DMS153 (cell line): ENCODE measurements at regions not wholly inside any gene's neighbourhood (a gene's known extent, or its start where the extent isn't known, plus 50 kb on each side); places are given as distances from the start of the nearest gene placed in this dataset.
A peak's percentile ranks its signal among the peaks of the same experiment; 100 is the strongest.

ENCODE experiments used
- DNase-seq: peaks from one replicate; lab custom pipeline; 2025; lab: John Stamatoyannopoulos, UW

DNA sequence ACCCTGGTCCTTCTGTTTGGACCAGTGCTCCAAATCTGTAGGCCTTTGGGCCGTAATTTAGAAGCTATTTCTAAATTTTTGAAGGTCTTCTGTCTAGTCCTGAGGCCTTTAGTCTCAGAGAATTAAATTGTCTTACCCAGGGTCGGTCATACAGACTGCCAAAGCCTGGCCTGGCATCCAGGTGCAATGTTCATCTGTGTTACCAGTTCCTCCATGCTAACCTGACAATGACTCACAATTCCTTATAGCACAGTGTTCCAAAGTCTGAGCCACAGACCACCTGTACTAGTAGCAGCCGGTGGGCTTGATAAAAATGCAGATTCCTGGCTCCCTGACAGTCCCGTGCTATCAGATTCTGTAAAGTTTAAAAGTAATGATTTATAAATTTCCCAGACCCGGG lies 77.7 kb upstream of the MAP4K3 start:
- DNase-seq, result no peak

DNA sequence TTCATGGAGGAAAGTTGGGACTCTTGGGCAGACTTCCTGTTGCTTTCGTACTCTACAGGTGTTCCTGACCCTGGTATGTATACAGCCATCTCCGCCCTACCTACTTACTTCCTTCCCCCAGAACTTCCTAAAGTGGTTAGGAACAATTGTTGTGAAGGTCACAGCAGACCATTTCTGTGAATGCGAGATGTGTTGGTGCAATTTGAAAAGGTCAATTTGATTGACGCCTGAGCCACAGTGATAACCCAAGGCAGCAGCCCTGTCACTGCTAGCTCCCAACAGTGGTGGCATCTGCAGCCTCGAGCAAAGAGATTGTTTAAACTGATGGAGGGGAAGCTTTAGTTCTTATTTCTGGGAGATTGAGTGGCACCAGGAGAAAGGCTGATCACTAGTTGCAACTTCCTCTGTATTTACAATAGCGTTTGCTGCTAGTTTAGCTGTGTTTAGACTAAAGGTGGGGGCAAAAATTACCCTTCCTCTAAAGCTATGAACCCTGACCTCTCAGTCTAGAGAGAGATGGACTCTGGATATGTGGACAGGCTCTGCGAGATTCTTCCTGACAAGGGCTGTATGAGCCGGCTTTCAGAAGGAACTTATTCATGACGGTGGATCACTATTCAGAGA lies 78.3 kb upstream of the MAP4K3 start:
- no peak for DNase-seq

DNA sequence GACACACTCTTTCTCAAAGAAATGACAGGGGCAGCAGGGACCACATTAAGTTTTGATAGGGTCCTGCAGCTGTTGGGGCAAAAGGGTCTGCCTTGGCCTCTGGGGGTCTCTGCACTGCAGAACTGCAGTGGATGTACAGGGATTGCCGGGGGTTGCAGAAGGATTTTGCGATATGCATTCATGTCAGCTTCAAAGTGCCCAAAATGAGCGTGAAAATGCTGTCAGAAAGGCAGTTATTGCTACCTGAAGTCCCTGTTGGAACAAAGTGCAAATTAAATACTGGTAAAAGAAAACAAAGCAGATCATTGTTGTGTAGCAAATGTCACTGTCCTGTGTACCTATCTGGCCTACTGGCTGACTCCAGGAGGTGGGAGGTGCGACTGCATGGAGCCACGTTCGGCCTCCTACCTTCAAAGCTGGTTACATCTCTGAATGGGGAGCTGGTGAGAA lies 78.8 kb upstream of the MAP4K3 start:
- no peak for DNase-seq

DNA sequence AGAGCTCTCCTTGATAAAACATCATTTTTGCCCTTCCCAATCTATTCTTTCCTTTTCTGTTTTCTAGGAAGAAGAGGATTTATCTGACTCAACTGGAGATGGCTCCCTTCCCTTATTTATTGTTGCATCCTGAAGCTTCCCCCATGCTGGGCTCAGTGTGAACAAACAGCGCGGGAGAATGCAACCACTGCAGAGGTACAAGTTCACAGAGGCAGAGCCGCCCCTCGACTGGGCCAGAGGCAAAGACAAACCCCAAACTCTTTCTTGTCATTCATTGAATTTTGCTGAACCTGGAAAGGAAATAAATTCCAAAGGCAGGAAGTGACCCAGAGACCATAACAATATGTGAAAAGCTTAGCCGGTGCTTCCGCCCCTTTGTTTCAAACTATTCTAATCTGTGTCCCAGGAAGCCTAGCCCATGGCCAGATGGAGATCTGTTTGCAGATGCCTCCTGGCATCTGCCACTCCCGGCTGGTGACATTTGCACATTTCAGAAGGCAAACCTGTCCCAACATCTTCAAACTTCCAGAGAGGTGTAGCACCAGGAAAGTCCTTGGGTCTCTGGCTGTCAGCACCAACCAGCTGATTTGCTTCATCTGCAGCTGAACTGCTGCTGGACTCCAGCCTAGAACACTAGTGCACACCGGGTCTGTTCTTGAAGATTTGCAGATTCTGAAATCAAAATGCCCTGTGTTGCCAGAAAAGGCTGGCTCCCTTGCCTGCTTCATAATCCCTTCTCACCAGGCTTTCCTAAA lies 79.4 kb upstream of the MAP4K3 start:
- peak; percentile 17 for DNase-seq

DNA sequence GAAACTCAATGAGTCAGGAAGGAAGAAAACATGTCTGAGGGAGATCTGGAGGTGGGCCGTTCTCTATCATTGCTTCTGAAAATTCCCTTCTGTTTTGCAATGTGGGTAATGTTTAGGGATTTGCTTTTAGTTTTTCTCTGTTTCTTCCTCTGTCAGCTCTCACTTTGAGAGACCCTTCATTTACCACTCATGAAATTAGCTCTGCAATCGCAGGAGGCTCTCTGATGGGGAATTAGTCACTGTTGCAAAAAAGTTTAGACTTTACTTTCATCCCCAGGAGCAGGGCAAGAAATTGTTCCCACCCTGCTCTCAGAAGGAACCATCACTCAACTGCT lies 80.0 kb upstream of the MAP4K3 start:
- DNase-seq, result no peak

DNA sequence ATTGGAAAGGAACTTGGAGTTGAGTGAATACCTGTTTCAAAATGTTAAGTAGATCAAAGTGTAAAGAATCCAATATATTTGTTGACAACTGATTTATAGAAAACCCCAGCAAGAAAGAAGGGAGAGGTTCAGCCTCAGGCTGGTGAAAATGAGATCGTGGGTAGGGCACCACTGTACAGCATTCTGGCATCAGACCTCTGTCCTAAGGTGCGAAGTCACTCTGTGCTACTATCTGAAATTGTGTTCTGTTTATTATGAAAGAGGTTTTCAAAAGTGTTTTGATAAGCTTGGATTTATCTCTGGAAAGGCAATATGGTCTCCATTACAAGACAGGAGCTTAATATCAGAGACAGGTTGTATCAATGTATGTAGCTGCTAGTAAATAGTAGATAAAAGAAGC lies 80.5 kb upstream of the MAP4K3 start:
- no peak for DNase-seq

DNA sequence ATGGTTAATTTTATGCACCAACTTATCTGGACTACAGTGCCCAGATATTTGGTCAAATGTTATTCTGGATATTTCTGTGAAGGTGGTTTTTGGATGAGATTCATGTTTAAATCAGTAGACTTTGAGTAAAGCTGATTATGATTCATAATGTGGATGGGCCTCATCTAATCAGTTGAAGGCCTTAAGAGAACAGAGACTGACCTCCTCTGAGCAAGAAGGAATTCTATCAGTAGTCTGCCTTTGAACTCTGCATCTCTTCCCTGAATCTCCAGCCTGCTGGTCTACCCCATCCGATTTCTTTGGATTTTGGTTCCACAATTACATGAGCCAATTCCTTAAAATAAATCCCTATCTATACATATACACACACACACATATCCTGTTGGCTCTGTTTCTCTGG lies 82.8 kb upstream of the MAP4K3 start:
- no peak for DNase-seq

DNA sequence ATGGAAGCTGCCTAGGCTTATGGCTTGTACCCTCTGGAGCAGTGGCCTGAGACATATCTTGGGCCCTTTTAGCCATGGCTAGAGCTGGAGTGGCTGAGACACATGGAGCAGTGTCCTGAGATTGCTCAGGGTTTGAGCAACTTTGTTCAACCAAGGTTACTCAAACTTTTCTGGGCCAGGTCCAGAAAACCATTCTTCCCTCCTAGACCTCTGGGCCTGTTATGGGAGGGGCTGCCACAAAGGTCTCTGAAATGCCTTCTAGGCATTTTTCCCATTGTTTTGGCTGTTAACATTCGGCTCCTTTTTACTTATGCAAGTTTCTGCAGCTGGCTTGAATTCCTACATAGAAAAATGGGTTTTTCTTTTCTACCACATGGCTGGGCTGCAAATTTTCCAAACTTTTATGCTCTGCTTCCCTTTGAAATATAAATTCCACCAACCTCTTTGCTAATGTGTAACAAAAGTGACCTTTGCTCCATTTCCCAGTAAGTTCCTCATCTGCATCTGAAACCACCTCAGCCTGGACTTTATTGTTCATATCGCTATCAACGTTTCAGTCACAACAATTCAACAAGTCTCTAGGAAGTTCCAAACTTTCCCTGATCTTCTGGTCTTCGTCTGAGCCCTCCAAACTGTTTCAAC lies 84.9 kb upstream of the MAP4K3 start:
- no peak for DNase-seq

DNA sequence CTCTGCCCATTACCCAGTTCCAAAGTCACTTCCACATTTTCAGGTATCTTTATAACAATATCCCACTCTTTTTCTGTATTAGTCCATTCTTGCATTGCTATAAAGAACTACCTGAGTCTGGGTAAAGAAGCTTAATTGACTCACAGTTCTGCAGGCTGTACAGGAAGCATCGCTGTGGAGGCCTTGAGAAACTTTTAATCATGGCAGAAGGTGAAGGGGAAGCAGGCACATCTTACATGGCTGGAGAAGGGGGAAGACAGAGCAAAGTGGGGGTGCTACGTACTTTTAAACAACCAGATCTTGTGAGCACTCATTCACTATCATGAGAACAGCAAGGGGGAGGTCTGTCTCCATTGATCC lies 85.4 kb upstream of the MAP4K3 start:
- DNase-seq, result no peak

DNA sequence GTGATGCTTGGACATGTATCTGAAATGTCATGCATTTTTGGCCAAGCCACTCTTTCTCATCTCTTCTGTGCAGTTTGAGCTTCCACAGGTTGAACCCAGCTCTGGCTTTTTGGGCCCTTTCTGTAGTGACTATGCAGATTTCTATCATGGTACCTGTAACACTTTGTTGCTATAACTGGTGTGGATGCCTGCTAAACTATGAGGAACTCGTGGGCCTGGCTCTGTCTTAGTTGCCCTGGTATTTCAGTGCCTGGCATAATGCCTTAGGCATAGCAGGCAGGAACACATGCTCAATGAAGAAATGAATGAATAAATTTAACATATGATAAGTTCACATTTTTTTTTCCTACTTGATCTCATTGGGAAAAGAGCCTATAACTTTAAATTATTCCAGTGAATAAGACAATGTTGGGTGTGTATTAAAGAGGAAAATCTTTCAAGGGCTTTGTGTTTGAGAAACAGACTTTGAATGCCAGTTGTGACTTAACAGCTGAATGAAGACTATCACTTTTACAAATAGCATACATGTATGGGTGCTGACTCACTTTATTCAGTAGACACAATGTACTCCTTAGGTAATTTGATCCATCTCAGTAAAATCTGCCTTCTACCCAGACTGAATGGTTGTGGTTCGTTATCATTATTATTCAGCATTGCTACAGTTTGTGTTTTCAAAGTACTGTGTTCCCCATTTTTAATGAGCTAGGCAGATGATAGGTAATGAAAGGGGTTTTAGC lies 86.4 kb upstream of the MAP4K3 start:
- DNase-seq, result no peak

DNA sequence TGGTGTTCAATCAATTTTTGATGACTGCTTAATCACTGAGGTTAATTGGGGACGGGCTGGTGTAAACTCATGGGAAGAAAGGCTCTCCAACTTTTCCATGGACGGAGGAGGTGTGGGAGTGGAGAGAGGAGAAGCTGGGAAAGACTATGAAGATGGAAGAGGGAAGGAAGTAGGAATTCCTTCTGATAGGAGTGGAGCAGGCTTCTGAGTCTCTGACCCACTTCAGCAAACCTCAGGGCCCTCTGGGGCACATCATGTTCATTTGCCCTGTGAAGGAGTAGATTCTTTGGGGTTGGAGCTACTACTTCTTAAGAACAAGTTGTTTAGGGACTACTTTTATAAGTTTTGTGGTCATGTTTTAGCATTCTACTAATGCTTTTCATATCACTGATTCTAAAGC lies 87.0 kb upstream of the MAP4K3 start:
- DNase-seq, result no peak

DNA sequence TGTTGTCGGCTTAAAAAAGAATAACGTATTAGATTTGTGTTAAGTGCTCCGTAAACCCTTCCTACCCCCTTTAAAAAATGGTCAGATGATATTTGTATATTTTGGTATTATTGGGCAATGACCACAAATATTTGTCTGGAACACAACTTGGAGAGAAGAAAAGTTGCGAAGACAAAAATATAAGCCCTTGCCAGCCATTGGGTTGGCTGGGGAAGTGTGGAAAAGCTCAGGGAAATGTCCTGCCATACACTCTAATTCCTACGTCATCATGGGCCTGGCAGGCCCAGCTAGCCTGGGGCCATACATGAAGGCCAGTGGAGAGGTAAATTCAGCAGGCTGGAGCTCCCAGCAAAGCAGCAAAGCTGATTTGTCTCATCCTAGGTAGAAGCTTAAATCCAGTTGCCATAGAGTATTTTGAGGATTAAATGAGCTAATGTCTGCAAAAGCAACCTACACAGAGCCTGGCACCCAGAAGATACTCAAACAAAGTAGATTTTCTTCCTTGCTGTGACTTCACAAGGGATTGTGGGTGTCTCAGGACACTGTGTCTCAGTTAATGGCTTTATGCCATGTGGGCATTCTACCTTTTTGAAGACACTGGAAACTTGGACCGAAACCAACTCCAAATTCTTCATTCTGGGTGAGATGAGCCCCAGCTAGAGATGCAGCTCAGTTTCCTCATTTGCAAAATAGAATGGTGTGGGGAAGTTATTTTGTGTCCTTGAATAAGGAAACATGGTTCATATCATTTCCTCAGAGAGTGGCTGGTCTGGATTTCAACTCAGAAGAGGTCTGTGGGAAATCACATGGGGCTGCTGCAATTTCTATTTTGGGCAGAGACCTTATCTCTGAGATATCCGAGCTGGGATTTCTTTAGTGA lies 87.9 kb upstream of the MAP4K3 start:
- DNase-seq, result no peak

DNA sequence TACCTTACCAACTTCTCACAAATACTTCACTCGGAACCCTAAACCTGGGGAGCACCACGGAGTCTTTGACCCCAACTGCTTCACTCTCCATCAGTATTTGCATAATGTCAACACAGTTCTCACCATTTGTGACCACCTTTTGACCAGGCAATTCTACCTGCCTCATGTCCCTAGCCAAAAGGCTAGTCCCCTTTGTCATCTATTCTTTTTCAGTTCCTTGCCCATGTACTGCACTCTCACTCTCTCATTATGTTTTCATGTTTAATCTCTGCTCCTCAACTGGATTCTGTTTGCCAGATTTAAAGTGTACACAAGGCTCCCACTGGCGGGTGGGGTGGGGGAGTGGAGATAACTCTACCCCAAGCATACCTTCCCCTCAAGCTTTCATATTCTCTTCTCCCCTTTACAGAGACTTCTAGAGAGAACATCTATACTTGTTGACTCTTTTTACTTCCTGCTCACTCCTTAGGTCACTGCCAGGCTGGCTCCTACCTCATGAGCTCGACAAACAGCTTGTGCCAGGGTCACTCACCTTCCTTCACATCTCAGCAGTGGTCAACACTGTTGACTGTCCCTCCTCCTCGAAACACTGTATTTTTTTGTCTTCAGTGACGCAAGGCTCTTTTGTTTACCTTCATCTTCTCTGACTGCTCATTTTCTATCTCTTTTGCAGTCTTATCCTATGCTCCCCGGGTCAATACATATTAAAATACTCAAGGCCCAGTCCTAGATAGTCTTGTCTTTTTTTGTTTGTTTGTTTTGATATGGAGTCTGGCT lies 88.7 kb upstream of the MAP4K3 start:
- DNase-seq, result no peak

DNA sequence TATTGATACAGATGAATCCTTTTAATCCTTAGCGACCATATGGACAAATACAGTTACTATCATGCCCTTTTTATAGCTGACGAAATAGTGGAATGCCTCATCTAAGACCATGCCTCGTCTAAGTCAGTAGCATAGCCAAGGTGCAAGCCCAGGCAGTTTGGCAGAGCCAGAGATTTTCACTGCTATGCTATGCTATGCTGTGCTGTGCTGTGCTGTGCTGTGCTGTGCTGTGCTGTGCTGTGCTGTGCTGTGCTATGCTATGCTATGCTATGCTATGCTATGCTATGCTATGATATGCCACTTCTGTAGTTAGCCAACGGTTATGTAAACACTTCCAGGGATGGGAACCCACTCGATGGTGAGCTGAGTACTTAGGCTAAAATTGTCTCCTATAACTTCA lies 91.6 kb upstream of the MAP4K3 start:
- no peak for DNase-seq

DNA sequence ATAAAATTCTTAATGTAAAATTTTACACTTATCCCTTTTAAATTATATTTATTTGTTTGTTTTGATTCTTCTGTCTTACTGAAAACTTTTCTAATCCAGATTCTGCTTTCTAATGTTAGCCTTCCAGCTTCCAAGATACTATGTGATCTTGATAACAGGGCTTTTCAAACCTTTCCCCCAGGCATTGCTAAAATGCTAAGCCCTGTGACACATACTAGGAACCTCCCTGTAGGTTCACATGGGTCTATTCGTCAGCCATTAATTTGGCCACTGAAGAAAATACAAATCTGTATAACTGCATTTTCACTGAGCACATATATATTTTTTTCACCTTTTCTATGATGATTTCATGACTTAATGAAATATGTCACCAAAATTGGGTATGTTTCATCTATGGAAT lies 92.8 kb upstream of the MAP4K3 start:
- no peak for DNase-seq

DNA sequence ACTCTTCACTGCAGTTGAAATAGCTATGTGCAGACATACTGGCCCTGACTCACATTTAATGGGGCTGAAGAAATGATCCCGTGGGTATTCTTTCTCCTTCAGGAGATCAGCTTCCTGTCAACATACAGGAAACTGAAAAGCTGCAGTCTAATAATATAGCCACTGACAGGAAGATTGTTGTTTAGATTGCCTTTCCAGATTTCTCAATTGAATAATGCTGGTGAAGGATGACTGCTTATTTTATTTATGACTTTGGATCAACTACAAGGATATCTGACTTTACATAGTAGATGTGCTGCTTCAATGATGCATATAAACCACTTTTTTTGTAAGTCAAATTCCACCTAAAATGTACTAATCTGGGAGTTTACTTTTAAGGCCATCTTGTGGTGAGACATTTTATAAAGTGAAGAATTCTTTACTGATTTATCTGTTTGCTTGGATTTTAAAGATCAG lies 93.4 kb upstream of the MAP4K3 start:
- DNase-seq, result no peak

DNA sequence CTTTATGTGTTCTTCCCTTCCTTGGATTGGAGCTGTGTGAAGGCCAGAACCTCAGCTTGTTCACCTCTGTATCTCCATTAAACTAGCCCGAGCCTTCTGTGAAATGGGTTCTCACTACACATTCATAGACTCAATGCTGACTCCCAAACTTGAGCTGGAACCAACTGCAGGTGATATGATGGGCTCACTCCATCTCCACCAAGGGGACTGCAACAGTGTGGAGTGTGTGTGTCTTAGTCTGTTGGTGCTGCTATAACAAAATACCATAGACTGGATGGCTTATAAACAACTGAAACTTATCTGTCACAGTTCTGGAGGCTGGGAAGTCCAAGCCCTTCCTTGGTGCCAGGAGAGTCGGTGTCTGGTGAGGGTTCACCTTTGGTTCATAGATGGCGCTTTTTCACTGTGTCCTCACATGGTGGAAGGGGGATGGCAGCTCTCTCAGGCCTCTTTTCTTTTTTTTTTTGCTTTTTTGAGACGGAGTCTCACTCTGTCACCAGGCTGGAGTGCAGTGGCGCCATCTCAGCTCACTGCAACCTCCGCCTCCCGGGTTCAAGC lies 94.2 kb upstream of the MAP4K3 start:
- DNase-seq, result no peak

DNA sequence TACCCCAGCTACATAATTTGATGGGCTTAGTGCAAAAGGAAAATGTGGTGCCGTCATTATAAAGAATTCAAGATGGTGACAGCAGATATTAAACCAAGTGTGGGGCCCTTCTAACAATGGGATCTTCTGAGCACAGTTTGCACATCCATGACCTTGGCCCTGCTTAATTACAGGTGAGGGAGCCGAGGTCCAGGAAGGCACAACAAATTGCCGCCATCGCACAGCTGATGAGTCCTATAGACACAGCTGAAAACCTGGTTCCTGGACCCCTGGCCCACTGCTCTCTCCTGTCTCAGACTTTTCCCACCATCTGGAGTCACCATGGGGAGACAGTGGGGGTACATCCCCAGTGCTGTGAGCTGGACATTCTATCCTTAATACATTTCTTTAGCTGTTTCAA lies 95.8 kb upstream of the MAP4K3 start:
- no peak for DNase-seq

DNA sequence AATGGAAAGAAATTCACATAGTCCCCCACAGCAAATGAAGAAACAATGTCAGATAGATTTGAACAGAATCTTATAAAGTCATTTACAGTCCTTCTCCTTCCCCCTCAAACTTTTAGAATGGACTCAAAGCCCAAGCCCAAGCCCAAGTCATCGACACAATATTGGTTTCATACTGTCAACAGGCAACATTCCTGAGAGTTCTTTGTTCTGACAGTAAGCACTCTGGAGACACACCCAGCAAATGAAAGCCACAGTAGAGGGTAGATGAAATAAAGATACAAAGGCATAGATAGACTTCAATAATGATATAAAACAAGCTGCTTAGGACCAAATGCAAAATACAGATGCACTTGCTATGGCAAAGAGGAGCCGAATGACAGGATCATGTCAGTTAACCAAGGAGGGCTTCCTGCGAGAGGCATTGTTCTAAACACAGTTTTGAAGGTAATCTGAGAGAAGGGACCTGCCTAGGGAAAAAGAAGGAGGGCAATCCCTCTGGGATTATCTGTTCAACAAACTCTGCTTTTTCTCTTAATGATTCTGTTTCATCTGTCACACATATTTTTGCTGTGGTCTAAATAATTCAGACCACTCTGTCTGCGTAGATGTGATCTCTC lies 97.1 kb upstream of the MAP4K3 start:
- no peak for DNase-seq

DNA sequence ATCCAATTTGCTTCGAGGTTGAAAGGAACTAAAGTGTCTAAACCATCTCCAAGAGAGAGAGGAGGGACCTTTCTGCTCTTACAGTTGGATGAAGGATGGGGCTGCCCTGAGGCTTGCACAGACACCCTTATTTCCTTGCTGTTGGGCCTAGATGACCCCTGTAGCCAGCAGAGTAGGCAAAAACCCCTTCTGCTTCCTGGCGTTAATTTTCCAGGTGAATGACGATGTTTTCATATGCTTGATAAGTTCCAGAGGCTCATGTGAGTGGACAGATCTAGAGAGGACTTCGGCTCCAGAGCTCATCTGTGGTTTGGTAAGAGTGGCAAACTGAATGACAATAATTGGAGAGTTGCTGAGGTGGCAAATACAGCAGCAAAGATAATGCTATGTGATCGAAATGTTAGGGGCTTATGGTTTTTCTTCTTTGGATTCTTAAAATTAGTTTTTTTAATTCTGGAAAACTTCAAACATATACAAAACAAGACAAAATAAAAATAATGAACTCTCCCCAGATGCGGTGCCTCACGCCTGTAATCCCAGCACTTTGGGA lies 98.6 kb upstream of the MAP4K3 start:
- no peak for DNase-seq
